ENCODE measurements at regions not wholly inside any gene's neighbourhood (a gene's known extent, or its start where the extent isn't known, plus 50 kb on each side); places are given as distances from the start of the nearest gene placed in this dataset.
A peak's percentile ranks its signal among the peaks of the same experiment; 100 is the strongest.

GRCh38 chr2:17303521-17303920, 214.7 kb downstream of the RAD51AP2 start:
- no peak for DNase-seq

- no peak for DNase-seq
Measured at GRCh38 chr2:17303054-17303453, 215.2 kb downstream of the RAD51AP2 start.

GRCh38 chr2:17302281-17302680, 216.0 kb downstream of the RAD51AP2 start:
- DNase-seq = peak; percentile 45

- no peak for DNase-seq
Measured at GRCh38 chr2:17301437-17301836, 216.8 kb downstream of the RAD51AP2 start.

- DNase-seq = peak; percentile 16
Measured at GRCh38 chr2:17299891-17300540, 218.2 kb downstream of the RAD51AP2 start.

GRCh38 chr2:17298453-17298852, 219.8 kb downstream of the RAD51AP2 start:
- no peak for DNase-seq

GRCh38 chr2:17296686-17297085, 221.6 kb downstream of the RAD51AP2 start:
- no peak for DNase-seq

GRCh38 chr2:17289669-17290068, 228.6 kb downstream of the RAD51AP2 start:
- DNase-seq = no peak

GRCh38 chr2:17287183-17287582, 231.1 kb downstream of the RAD51AP2 start:
- DNase-seq = no peak

GRCh38 chr2:17282826-17283225, 235.4 kb downstream of the RAD51AP2 start:
- DNase-seq = no peak

GRCh38 chr2:17282245-17282644, 236.0 kb downstream of the RAD51AP2 start:
- no peak for DNase-seq

GRCh38 chr2:17276220-17276619, 242.0 kb downstream of the RAD51AP2 start:
- DNase-seq = no peak

- DNase-seq = no peak
Measured at GRCh38 chr2:17272652-17273525, 245.4 kb downstream of the RAD51AP2 start.

GRCh38 chr2:17272170-17272569, 246.1 kb downstream of the RAD51AP2 start:
- no peak for DNase-seq

- DNase-seq = no peak
Measured at GRCh38 chr2:17271416-17271815, 246.8 kb downstream of the RAD51AP2 start.

- DNase-seq = no peak
Measured at GRCh38 chr2:17270894-17271293, 247.3 kb downstream of the RAD51AP2 start.

- no peak for DNase-seq
Measured at GRCh38 chr2:17263570-17263968, 254.7 kb downstream of the RAD51AP2 start.

GRCh38 chr2:17262854-17263569, 255.2 kb downstream of the RAD51AP2 start:
- no peak for DNase-seq

- no peak for DNase-seq
Measured at GRCh38 chr2:17259613-17260012, 258.6 kb downstream of the RAD51AP2 start.

- DNase-seq = no peak
Measured at GRCh38 chr2:17258861-17259260, 259.4 kb downstream of the RAD51AP2 start.

- DNase-seq = no peak
Measured at GRCh38 chr2:17257189-17257909, 260.9 kb downstream of the RAD51AP2 start.

- DNase-seq = no peak
Measured at GRCh38 chr2:17255071-17255470, 263.2 kb downstream of the RAD51AP2 start.

- no peak for DNase-seq
Measured at GRCh38 chr2:17254421-17254820, 263.8 kb downstream of the RAD51AP2 start.
